GM18870 (cell line): ENCODE measurements at regions not wholly inside any gene's neighbourhood (a gene's known extent, or its start where the extent isn't known, plus 50 kb on each side); places are given as distances from the start of the nearest gene placed in this dataset.

ENCODE experiments used
- ATAC-seq: cut with Tn5 transposase; IDR thresholded peaks from one replicate; pipeline ENCODE4 v1.9.1; 2021; ENCODE audit warnings: moderate library complexity; ENCODE audit not compliant: unreplicated experiment

GRCh38 chr7:86975449-86975848, 84.0 kb downstream of the ELAPOR2 start:
- no peak for ATAC-seq

- no peak for ATAC-seq
These were observed 87.4 kb downstream of the ELAPOR2 start for GRCh38 chr7:86972072-86972471.

- no peak for ATAC-seq
These were observed 88.5 kb downstream of the ELAPOR2 start for GRCh38 chr7:86970986-86971385.

GRCh38 chr7:86970547-86970946, 88.9 kb downstream of the ELAPOR2 start:
- ATAC-seq: no peak

GRCh38 chr7:86969865-86970264, 89.6 kb downstream of the ELAPOR2 start:
- no peak for ATAC-seq

GRCh38 chr7:86968618-86969017, 90.8 kb downstream of the ELAPOR2 start:
- no peak for ATAC-seq

- peak; percentile 56 for ATAC-seq
These were observed 92.5 kb downstream of the ELAPOR2 start for GRCh38 chr7:86966916-86967315.

- no peak for ATAC-seq
These were observed 93.7 kb downstream of the ELAPOR2 start for GRCh38 chr7:86965727-86966120.

GRCh38 chr7:86964973-86965726, 94.3 kb downstream of the ELAPOR2 start:
- ATAC-seq: no peak

- ATAC-seq: peak; percentile 78
These were observed 95.7 kb downstream of the ELAPOR2 start for GRCh38 chr7:86963599-86964230.

- ATAC-seq: no peak
These were observed 96.8 kb downstream of the ELAPOR2 start for GRCh38 chr7:86962623-86963022.

- no peak for ATAC-seq
These were observed 97.8 kb downstream of the ELAPOR2 start for GRCh38 chr7:86961686-86962085.

GRCh38 chr7:86958380-86958779, 101.1 kb downstream of the ELAPOR2 start:
- no peak for ATAC-seq

- ATAC-seq: no peak
These were observed 102.9 kb downstream of the ELAPOR2 start for GRCh38 chr7:86956567-86956966.

- ATAC-seq: no peak
These were observed 103.5 kb downstream of the ELAPOR2 start for GRCh38 chr7:86955895-86956503.

GRCh38 chr7:86954971-86955370, 104.5 kb downstream of the ELAPOR2 start:
- no peak for ATAC-seq

- ATAC-seq: no peak
These were observed 105.7 kb downstream of the ELAPOR2 start for GRCh38 chr7:86953653-86954336.

GRCh38 chr7:86953219-86953618, 106.2 kb downstream of the ELAPOR2 start:
- ATAC-seq: no peak

GRCh38 chr7:86951895-86952294, 107.6 kb downstream of the ELAPOR2 start:
- no peak for ATAC-seq

GRCh38 chr7:86950944-86951343, 108.5 kb downstream of the ELAPOR2 start:
- no peak for ATAC-seq

GRCh38 chr7:86950360-86950759, 109.1 kb downstream of the ELAPOR2 start:
- ATAC-seq: no peak
